LoVo (cell line): ENCODE measurements at regions not wholly inside any gene's neighbourhood (a gene's known extent, or its start where the extent isn't known, plus 50 kb on each side); places are given as distances from the start of the nearest gene placed in this dataset.

Experiments used
- DNase-seq: peaks from one replicate; pipeline ENCODE4 v3.0.0-alpha.2; 2016; ENCODE audit warnings: low spot score

DNA sequence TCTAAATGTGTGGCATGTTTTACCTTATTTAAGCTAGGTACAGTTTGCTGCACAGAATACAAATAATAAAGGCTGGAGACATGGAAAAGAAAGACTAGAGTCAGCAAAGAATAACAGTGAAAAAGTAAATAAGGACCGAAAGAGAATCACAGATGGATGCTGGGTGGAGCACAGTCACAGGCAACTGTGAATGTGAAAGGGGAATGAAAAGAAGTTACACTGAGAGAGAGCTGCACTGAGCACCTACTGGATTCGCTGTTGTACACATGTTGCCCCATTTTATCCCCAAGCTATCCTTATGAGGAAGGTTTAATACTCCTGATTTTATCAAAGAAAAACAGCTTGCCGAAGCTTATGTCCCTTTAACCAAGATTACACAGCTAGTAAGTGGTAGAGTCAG, 165.4 kb upstream of the RGMB start:
- DNase-seq, result no peak

- no peak for DNase-seq
Observed at GRCh38 chr5:98614341-98614740, 159.1 kb upstream of the RGMB start.

DNA sequence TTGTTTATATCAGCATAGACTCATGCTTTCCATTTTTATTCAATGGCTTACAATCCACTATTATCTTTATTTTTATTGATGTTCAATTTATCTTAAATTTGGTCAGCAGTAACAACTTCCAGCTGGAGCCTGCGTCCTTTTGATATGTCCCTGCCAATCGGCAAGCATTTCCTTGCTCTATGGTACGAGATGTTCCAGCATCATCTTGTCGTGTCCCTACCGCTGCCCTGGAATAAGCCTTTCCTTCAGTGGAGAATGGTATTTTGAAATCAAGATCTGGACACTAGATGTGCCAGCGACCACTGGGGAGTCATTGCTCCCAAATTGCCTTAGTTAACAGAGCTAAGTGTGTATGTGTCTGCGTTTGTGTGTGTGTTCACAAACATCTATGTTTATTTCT, 151.6 kb upstream of the RGMB start:
- DNase-seq, result no peak

- no peak for DNase-seq
Observed at GRCh38 chr5:98624145-98624880, 149.2 kb upstream of the RGMB start.

DNA sequence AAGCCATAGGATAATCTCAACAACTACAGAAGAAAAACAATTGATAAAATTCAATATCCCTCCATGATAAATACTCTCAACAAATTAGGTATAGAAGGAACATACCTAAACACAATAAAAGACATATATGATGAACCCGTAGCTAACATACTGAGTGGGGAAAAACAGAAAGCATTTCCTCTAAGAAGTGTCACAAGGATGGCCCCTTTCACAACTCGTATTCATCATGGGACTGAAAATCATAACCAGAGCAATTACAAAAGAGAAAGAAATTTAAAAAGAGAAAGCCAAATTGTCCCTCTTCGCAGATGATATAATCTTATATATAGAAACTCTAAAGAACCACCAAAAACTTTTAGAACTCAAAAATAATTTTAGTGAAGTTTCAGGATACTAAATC, 146.3 kb upstream of the RGMB start:
- no peak for DNase-seq

- DNase-seq, result no peak
Observed at GRCh38 chr5:98630621-98631020, 142.8 kb upstream of the RGMB start.

GRCh38 chr5:98631311-98632054, 142.0 kb upstream of the RGMB start:
- DNase-seq, result no peak

- no peak for DNase-seq
Observed at GRCh38 chr5:98635656-98636055, 137.8 kb upstream of the RGMB start.

GRCh38 chr5:98637116-98637515, 136.3 kb upstream of the RGMB start:
- no peak for DNase-seq

GRCh38 chr5:98637557-98637956, 135.9 kb upstream of the RGMB start:
- no peak for DNase-seq

DNA sequence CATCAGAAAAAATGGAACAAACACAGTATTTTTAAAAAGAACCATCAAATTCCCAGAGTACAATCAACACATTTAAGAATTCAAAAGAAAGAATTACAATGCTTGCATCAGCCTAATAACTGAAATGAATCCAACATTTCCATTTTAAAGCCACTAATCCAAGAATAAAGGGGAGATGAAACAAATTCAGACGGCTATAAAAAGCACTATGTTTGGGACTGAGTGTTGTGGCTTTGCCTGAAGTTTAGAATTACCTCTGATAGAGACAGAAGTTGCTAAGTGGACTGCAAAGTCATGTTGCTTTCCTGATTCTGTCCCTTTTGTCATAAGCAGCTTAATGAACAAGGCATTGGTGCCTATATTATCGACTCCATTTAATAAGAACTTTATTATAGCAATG, 135.4 kb upstream of the RGMB start:
- no peak for DNase-seq

DNA sequence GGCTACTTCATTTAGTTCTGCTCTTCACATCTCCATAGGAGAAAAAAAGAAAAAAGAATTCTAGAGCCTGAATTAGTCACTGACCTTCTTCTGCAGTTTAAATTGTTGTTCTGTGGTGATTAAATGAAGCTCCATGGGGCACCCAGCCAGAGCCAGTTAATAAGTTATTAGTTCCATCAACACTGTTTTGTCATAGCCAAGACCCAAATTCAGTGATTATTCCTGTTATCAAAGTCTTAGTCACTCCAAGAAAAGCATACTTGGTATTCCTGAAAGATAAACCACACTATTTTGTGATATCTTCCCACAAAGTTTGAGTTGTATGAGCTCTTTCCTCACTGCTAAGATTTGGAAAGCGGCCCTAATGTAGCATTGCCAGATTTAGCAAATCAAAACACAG, 134.8 kb upstream of the RGMB start:
- no peak for DNase-seq

GRCh38 chr5:98639274-98639673, 134.2 kb upstream of the RGMB start:
- DNase-seq, result no peak

GRCh38 chr5:98641671-98642070, 131.8 kb upstream of the RGMB start:
- no peak for DNase-seq

GRCh38 chr5:98643569-98643968, 129.9 kb upstream of the RGMB start:
- DNase-seq, result no peak

- no peak for DNase-seq
Observed at GRCh38 chr5:98651715-98652114, 121.7 kb upstream of the RGMB start.

DNA sequence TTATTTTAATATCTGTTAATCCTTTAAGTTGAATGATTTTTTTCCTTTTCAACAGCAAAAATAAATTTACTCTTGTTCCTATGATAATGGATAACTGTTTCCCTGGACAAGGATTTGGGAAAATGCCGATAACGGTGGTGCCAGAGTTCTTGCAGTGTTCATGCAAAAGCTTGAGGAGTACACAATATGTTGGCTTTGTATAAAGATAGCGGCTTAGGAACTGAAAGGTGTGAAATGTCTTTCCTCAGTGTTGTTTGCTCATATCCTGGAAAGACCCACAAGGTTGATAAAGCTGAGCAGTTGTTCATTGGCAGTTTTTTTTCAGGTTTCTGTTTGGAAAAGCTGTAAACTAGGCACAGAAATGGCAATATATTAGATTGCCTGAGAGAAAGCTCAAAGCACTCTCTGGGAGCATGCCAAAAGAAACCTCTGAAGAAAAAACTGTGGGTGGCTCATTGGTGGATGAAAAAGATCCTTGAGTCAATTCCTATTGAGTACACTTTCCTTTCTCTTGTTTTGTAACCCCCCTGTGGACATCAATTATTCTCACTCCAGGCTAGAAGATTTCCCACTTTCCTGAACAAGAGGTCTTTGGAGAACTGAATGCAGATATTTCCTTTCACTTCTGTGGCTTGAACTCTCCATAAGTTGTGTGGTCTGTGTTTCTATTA, 117.2 kb upstream of the RGMB start:
- DNase-seq, result no peak

DNA sequence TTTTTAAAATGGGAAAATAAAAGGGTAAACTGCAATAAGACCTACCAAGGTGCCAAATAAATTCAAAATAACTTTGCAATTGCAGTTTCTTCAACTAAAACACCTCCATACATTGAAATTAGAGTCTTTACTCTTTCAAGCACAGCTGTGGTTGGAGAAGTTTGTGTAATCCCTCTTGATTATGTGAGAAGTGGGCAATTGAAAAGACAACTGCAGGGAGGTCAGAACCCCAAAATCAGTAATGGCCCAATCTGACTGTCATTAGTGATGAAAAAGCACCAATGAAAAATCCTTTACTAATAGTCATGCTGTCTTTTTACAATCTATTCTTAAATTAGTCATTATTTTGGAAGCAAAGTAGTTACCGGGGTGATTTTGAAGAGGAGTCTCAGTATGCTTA, 116.7 kb upstream of the RGMB start:
- DNase-seq, result no peak

DNA sequence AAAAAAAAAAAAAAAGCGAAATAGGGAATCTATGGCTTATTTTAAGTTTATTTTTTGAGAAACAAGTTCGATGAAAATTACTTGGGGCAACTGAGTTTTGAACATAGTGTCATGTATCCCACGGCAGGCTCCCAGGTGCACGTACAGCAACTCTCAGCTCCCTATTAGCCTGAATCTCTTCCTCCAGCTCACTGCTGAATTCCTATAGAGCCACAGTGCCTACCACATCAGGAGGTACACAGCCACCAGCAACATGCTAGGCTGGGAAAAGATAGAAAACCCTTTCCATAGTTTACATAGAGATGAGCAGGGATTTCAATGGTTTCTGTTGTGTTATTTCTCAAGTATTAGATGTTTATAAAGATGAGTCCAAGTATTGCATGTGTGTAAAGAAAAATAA, 115.9 kb upstream of the RGMB start:
- DNase-seq, result no peak

GRCh38 chr5:98663521-98663920, 109.9 kb upstream of the RGMB start:
- DNase-seq, result no peak

DNA sequence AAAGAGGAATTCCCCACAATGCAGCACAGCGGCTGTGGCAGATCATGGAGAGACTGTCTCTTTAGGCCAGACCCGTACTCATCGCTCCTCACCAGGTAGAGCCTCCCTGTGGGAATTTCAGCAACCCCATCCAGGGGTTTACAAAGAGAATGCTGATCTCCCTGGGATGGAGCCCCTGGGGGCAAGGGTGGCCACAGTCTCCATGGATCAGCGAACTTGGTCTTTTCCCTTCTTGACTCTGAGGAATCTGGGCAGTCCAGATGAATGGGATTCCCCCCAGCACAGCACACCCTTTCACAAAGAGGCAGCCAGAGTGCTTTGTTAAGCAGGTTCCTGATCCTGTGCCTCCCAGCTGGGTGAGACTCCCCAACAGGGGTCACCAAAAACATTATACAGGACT, 108.7 kb upstream of the RGMB start:
- no peak for DNase-seq

DNA sequence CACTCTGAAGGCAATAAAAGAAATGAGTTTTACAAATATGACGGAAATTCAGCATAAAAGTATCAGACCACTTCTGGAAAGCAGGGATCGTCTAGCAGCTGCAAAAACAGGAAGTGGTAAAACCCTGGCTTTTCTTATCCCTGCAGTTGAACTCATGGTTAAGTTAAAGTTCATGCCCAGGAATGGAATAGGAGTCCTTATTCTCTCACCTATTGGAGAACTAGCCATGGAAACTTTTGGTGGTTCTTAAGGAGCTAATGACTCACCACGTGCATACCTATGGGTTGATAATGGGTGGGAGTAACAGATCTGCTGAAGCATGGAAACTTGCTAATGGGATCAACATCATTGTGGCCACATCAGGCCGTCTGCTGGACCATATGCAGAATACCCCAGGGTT, 93.5 kb upstream of the RGMB start:
- DNase-seq, result no peak

GRCh38 chr5:98690002-98690401, 83.5 kb upstream of the RGMB start:
- DNase-seq, result no peak
